IMR-90 (cell line): ENCODE measurements at regions not wholly inside any gene's neighbourhood (a gene's known extent, or its start where the extent isn't known, plus 50 kb on each side); places are given as distances from the start of the nearest gene placed in this dataset.

Experiments
- ATAC-seq: fragments of 200-7000 bp; cut with Tn5 transposase; 2 replicates; pipeline ENCODE4 v1.9.1; 2020; ENCODE audit warnings: low read depth, mild to moderate bottlenecking, moderate library complexity
- BruUV-seq: library from RNA; stranded (reverse); fragments of 400-500 nt; replicated peaks from 2 replicates; lab custom pipeline; 2021; lab: Mats Ljungman, UMichigan
- CTCF ChIA-PET: fragments of 300-600 bp; formaldehyde crosslinking; extraction: SDS; loops from one replicate; lab custom pipeline; 2021; ENCODE audit warnings: antibody characterized with exemption; lab: Yijun Ruan, JAX
- POLR2A ChIA-PET: fragments of 300-600 bp; sonication (Branson Sonifier 250); formaldehyde crosslinking; loops from one replicate; lab custom pipeline; 2022; ENCODE audit warnings: antibody characterized with exemption; ENCODE audit not compliant: unreplicated experiment; lab: Charles Lee
- DNase-seq: peaks from one replicate; pipeline ENCODE4 v3.0.0; 2013
- H2AFZ ChIP-seq: replicated peaks from 2 replicates; pipeline ENCODE3; 2013; ENCODE audit warnings: low read length, mild to moderate bottlenecking; ENCODE audit not compliant: poor library complexity
- H2AK5ac ChIP-seq: 2 replicates; pipeline ENCODE4 v1.6.1; 2013; ENCODE audit warnings: low read depth, low read length, inconsistent platforms
- H2AK9ac ChIP-seq: replicated peaks from 2 replicates; pipeline ENCODE3; 2013; ENCODE audit warnings: mild to moderate bottlenecking, low read depth, low read length, moderate library complexity; ENCODE audit not compliant: poor library complexity
- H2BK120ac ChIP-seq: 2 replicates; pipeline ENCODE4 v1.6.1; 2013; ENCODE audit warnings: low read depth, low read length, inconsistent platforms
- H2BK15ac ChIP-seq: 3 replicates; pipeline ENCODE4 v1.6.1; 2013; ENCODE audit warnings: low read depth, low read length, inconsistent platforms
- H2BK20ac ChIP-seq: 2 replicates; pipeline ENCODE4 v1.6.1; 2013; ENCODE audit warnings: low read depth, mild to moderate bottlenecking, inconsistent platforms, low read length, moderate library complexity
- H2BK5ac ChIP-seq: 2 replicates; pipeline ENCODE4 v1.6.1; 2013; ENCODE audit warnings: mild to moderate bottlenecking, low read depth, low read length, inconsistent platforms; ENCODE audit not compliant: poor library complexity, severe bottlenecking
- H3K14ac ChIP-seq: replicated peaks from 2 replicates; pipeline ENCODE4 v1.6.1; 2013; ENCODE audit warnings: low read depth, low read length, inconsistent platforms
- H3K18ac ChIP-seq: 2 replicates; pipeline ENCODE4 v1.6.1; 2013; ENCODE audit warnings: low read depth, low read length, control low read depth
- H3K23ac ChIP-seq: 2 replicates; pipeline ENCODE4 v1.6.1; 2013; ENCODE audit warnings: low read depth, low read length, inconsistent platforms
- H3K27ac ChIP-seq: 2 replicates; pipeline ENCODE4 v1.5.1; 2013; ENCODE audit warnings: mild to moderate bottlenecking, control low read depth, low read length; ENCODE audit not compliant: insufficient read depth
- H3K27me3 ChIP-seq: 2 replicates; pipeline ENCODE4 v1.6.1; 2013; ENCODE audit warnings: low read length; ENCODE audit not compliant: control insufficient read depth, insufficient read depth
- H3K36me3 ChIP-seq: 2 replicates; pipeline ENCODE4 v1.6.1; 2013; ENCODE audit warnings: low read length, mixed read lengths; ENCODE audit not compliant: control insufficient read depth, insufficient read depth
- H3K4ac ChIP-seq: 2 replicates; pipeline ENCODE4 v1.6.1; 2013; ENCODE audit warnings: low read depth, low read length, inconsistent platforms
- H3K4me1 ChIP-seq: 2 replicates; pipeline ENCODE4 v1.6.1; 2013; ENCODE audit warnings: low read length, mixed read lengths; ENCODE audit not compliant: control insufficient read depth, insufficient read depth
- H3K4me2 ChIP-seq: 2 replicates; pipeline ENCODE4 v1.6.1; 2013; ENCODE audit warnings: low read depth, mild to moderate bottlenecking, control low read depth, low read length, moderate library complexity
- H3K4me3 ChIP-seq: 2 replicates; pipeline ENCODE4 v1.5.1; 2013; ENCODE audit warnings: low read depth, mild to moderate bottlenecking, control low read depth, low read length, moderate library complexity; ENCODE audit not compliant: insufficient read depth
- H3K56ac ChIP-seq: 2 replicates; pipeline ENCODE4 v1.6.1; 2013; ENCODE audit warnings: low read length, inconsistent platforms; ENCODE audit not compliant: insufficient read depth; ENCODE audit errors: extremely low read depth
- H3K79me1 ChIP-seq, 2 experiments: 2 replicates each; pipeline ENCODE4 v1.6.1; 2013; ENCODE audit warnings: low read length in 2 of 2, inconsistent platforms in 1 of 2, low read depth in 1 of 2
- H3K9ac ChIP-seq: 2 replicates; pipeline ENCODE4 v1.6.1; 2013; ENCODE audit warnings: low read depth, low read length, control low read depth
- H3K9me1 ChIP-seq: 2 replicates; pipeline ENCODE4 v1.6.1; 2013; ENCODE audit warnings: low read length, inconsistent platforms; ENCODE audit not compliant: insufficient read depth
- H3K9me3 ChIP-seq: 2 replicates; pipeline ENCODE4 v1.6.1; 2013; ENCODE audit warnings: low read length; ENCODE audit not compliant: control insufficient read depth, insufficient read depth
- H4K20me1 ChIP-seq: 2 replicates; pipeline ENCODE4 v1.6.1; 2013; ENCODE audit warnings: low read length, inconsistent platforms; ENCODE audit not compliant: insufficient read depth
- H4K5ac ChIP-seq: 2 replicates; pipeline ENCODE4 v1.6.1; 2013; ENCODE audit warnings: mild to moderate bottlenecking, low read depth, low read length, control low read depth
- H4K8ac ChIP-seq, 2 experiments: 2 replicates each; pipeline ENCODE4 v1.6.1; 2013; ENCODE audit warnings: low read depth in 2 of 2, low read length in 2 of 2, control low read depth in 1 of 2, inconsistent platforms in 1 of 2
- H4K91ac ChIP-seq: 2 replicates; pipeline ENCODE4 v1.6.1; 2013; ENCODE audit warnings: low read depth, low read length, inconsistent platforms; ENCODE audit not compliant: insufficient read depth
- BHLHE40 ChIP-seq: fragments of 150-350 bp; IDR thresholded peaks from 2 replicates; pipeline ENCODE4 v1.6.1; 2016; ENCODE audit warnings: mild to moderate bottlenecking, low read depth, low read length
- CEBPB ChIP-seq: IDR thresholded peaks from 2 replicates; pipeline ENCODE4 v1.6.1; 2012; ENCODE audit warnings: low read depth, low read length, improper control_type of control experiment
- CHD1 ChIP-seq: IDR thresholded peaks from 2 replicates; pipeline ENCODE4 v1.6.1; 2012; ENCODE audit warnings: low read depth, low read length, improper control_type of control experiment
- FOS ChIP-seq: fragments of 150-350 bp; IDR thresholded peaks from 2 replicates; pipeline ENCODE4 v1.6.1; 2016; ENCODE audit warnings: low read depth, low read length
- MAFK ChIP-seq: IDR thresholded peaks from 2 replicates; pipeline ENCODE4 v1.6.1; 2012; ENCODE audit warnings: low read depth, low read length, improper control_type of control experiment
- MAZ ChIP-seq: IDR thresholded peaks from 2 replicates; pipeline ENCODE4 v1.6.1; 2012; ENCODE audit warnings: low read depth, mild to moderate bottlenecking, low read length, improper control_type of control experiment, moderate library complexity, borderline replicate concordance
- MXI1 ChIP-seq: IDR thresholded peaks from 2 replicates; pipeline ENCODE4 v1.6.1; 2012; ENCODE audit warnings: low read depth, mild to moderate bottlenecking, low read length, moderate library complexity, borderline replicate concordance
- NFE2L2 ChIP-seq: fragments of 150-350 bp; IDR thresholded peaks from 2 replicates; pipeline ENCODE4 v1.6.1; 2016; ENCODE audit warnings: low read depth, mild to moderate bottlenecking, low read length
- POLR2A ChIP-seq: IDR thresholded peaks from 2 replicates; pipeline ENCODE4 v1.6.1; 2012; ENCODE audit warnings: mild to moderate bottlenecking, low read depth, low read length
- RAD21 ChIP-seq: IDR thresholded peaks from 2 replicates; pipeline ENCODE4 v1.6.1; 2012; ENCODE audit warnings: low read length, improper control_type of control experiment
- RCOR1 ChIP-seq: IDR thresholded peaks from 2 replicates; pipeline ENCODE4 v1.6.1; 2012; ENCODE audit warnings: mild to moderate bottlenecking, low read length, improper control_type of control experiment; ENCODE audit not compliant: insufficient replicate concordance
- RFX5 ChIP-seq: IDR thresholded peaks from 2 replicates; pipeline ENCODE4 v1.8.0; 2012; ENCODE audit warnings: low read depth, mild to moderate bottlenecking, low read length, moderate library complexity
- SMC3 ChIP-seq: fragments of 150-350 bp; IDR thresholded peaks from 2 replicates; pipeline ENCODE4 v1.6.1; 2016; ENCODE audit warnings: low read depth, mild to moderate bottlenecking, antibody characterized with exemption, low read length, moderate library complexity
- WGBS, 2 experiments: methylation state at CpG; one replicate each; pipeline versions ENCODE4 v1.1.5 to v1.1.7; 2013; ENCODE audit warnings: missing lambda C conversion rate in 2 of 2; ENCODE audit not compliant: insufficient read length in 1 of 2; ENCODE audit errors: extremely low coverage in 2 of 2; 5-methylcytosine and 5-hydroxymethylcytosine counted together
- dilution Hi-C: fragments of 300-500 bp; cut with HindIII; formaldehyde crosslinking; loops from one replicate; pipeline ENCODE4 v1.14.3; 2018; ENCODE audit warnings: low sequenced_read_pairs; ENCODE audit not compliant: unreplicated experiment
- in situ Hi-C: fragments of 300-500 bp; cut with MboI; formaldehyde crosslinking; loops from 3 replicates; pipeline ENCODE4 v1.14.3; 2019; ENCODE audit warnings: low sequenced_read_pairs, inconsistent platforms, mixed read lengths
- intact Hi-C: fragments of 100-400 bp; cut with micrococcal nuclease; formaldehyde crosslinking; loops from 2 replicates; pipeline ENCODE4 v1.10.0; 2022
- TF ChIP-seq, protein P1 (sequence below): fragments of 150-350 bp; IDR thresholded peaks from 2 replicates; pipeline ENCODE4 v1.6.1; 2017; ENCODE audit warnings: mild to moderate bottlenecking, antibody characterized with exemption, low read length, low read depth
- TF ChIP-seq, protein P2 (sequence below): fragments of 150-350 bp; IDR thresholded peaks from 2 replicates; pipeline ENCODE4 v1.6.1; 2016; ENCODE audit warnings: low read depth, mild to moderate bottlenecking, low read length, moderate library complexity, borderline replicate concordance
- TF ChIP-seq, protein P3 (sequence below): conservative IDR thresholded peaks from 2 replicates; pipeline ENCODE4 v1.5.1; 2012; ENCODE audit warnings: mild to moderate bottlenecking, low read depth, low read length, improper control_type of control experiment

DNA sequence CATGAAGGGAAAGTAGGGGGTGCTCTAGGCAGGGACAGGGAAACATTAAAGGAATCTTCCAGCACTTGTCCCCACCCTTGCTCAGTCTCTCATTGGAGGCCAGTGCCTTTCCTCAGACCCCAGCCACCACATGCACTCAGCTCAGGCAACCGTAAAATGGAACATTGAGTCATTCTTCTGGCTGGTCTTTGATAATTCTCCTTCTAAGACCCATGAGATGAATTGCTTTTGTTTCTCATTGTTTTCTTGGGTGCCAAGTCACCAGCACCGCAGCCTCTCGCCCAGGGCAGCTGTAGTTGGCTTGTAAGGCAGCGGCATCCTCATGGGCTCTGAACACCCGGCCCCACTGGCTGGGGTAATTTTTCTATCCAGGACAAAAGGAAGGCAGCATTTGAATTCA is 108.2 kb downstream of the PHETA1 start:
- H3K4me2 ChIP-seq = no peak overlapping the region
- H2BK20ac ChIP-seq = no peak overlapping the region
- no peaks in the 10 kb centered on the region for H3K9me3 ChIP-seq
- TF ChIP-seq NFE2L2 (no peak), MAFK (no peak), SMC3 (no peak), RAD21 (no peak), POLR2A (no peak), CHD1 (no peak), BHLHE40 (no peak), MAZ (no peak), RFX5 (no peak), RCOR1 (no peak), FOS (no peak), CEBPB (no peak), MXI1 (no peak)
- TF ChIP-seq, protein P1, sequence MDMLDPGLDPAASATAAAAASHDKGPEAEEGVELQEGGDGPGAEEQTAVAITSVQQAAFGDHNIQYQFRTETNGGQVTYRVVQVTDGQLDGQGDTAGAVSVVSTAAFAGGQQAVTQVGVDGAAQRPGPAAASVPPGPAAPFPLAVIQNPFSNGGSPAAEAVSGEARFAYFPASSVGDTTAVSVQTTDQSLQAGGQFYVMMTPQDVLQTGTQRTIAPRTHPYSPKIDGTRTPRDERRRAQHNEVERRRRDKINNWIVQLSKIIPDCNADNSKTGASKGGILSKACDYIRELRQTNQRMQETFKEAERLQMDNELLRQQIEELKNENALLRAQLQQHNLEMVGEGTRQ = no peak
- TF ChIP-seq, protein P2, sequence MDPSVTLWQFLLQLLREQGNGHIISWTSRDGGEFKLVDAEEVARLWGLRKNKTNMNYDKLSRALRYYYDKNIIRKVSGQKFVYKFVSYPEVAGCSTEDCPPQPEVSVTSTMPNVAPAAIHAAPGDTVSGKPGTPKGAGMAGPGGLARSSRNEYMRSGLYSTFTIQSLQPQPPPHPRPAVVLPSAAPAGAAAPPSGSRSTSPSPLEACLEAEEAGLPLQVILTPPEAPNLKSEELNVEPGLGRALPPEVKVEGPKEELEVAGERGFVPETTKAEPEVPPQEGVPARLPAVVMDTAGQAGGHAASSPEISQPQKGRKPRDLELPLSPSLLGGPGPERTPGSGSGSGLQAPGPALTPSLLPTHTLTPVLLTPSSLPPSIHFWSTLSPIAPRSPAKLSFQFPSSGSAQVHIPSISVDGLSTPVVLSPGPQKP = no peak
- TF ChIP-seq, protein P3, sequence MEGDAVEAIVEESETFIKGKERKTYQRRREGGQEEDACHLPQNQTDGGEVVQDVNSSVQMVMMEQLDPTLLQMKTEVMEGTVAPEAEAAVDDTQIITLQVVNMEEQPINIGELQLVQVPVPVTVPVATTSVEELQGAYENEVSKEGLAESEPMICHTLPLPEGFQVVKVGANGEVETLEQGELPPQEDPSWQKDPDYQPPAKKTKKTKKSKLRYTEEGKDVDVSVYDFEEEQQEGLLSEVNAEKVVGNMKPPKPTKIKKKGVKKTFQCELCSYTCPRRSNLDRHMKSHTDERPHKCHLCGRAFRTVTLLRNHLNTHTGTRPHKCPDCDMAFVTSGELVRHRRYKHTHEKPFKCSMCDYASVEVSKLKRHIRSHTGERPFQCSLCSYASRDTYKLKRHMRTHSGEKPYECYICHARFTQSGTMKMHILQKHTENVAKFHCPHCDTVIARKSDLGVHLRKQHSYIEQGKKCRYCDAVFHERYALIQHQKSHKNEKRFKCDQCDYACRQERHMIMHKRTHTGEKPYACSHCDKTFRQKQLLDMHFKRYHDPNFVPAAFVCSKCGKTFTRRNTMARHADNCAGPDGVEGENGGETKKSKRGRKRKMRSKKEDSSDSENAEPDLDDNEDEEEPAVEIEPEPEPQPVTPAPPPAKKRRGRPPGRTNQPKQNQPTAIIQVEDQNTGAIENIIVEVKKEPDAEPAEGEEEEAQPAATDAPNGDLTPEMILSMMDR = no peak
- H2BK15ac ChIP-seq = no peak overlapping the region
- no peak overlapping the region for H2AFZ ChIP-seq
- dilution Hi-C loops (no loop called here), in situ Hi-C loops (no loop called here), intact Hi-C loops (no loop called here)
- H2AK9ac ChIP-seq = no peak overlapping the region
- H3K4me1 ChIP-seq = no peaks in the 10 kb centered on the region
- ChIA-PET CTCF (interaction anchor here (1.3 kb wide), 1 partner anchor 11 kb away, joined by 3 read pairs; no protein-coding TSS in a partner anchor), POLR2A (no interaction called here)
- no peak overlapping the region for H3K27ac ChIP-seq
- no peak overlapping the region for H4K5ac ChIP-seq
- no peak overlapping the region for H3K4me3 ChIP-seq
- H3K36me3 ChIP-seq = no peaks in the 10 kb centered on the region
- no peak overlapping the region for H3K23ac ChIP-seq
- H3K14ac ChIP-seq = no peak overlapping the region
- H4K8ac ChIP-seq = no peak overlapping the region
- H2BK120ac ChIP-seq = no peak overlapping the region
- no TSS peak for BruUV-seq
- 50% methylated on average over 2 of the region's 5 CpGs; no CpG with 5 or more reads in 1 of the 2 experiments for WGBS, 2 experiments
- no peaks in the 10 kb centered on the region for H3K9me1 ChIP-seq
- no peaks in the 10 kb centered on the region for H4K20me1 ChIP-seq
- no peaks in the 10 kb centered on the region for H3K79me1 ChIP-seq
- ATAC-seq (no peak), DNase-seq (no peak)
- no peak overlapping the region for H3K18ac ChIP-seq
- H3K4ac ChIP-seq = no peak overlapping the region
- no peak overlapping the region for H3K9ac ChIP-seq
- no peak overlapping the region for H4K91ac ChIP-seq
- H3K27me3 ChIP-seq = peaks cover under 1% of the 10 kb centered on the region
- H2AK5ac ChIP-seq = no peak overlapping the region
- no peak overlapping the region for H2BK5ac ChIP-seq
- no peak overlapping the region for H3K56ac ChIP-seq
